Cardiac septum (tissue), 1 donor: ENCODE measurements at regions not wholly inside any gene's neighbourhood (a gene's known extent, or its start where the extent isn't known, plus 50 kb on each side); places are given as distances from the start of the nearest gene placed in this dataset.
"Not testable (repeated sequence)": the region's sequence is repeated elsewhere in the genome, so short reads cannot be mapped to it uniquely, and the experiment has no call there.

ENCODE experiments used
- DNase-seq: peaks from one replicate; pipeline ENCODE4 v3.0.0-alpha.2; 2020; ENCODE audit warnings: low spot score
- intact Hi-C: fragments of 100-400 bp; cut with DNase I; formaldehyde crosslinking; loops from one replicate; pipeline ENCODE4 v1.14.0; 2022
- donor health status: DM: no; HTN: no; CAD: no.

DNA sequence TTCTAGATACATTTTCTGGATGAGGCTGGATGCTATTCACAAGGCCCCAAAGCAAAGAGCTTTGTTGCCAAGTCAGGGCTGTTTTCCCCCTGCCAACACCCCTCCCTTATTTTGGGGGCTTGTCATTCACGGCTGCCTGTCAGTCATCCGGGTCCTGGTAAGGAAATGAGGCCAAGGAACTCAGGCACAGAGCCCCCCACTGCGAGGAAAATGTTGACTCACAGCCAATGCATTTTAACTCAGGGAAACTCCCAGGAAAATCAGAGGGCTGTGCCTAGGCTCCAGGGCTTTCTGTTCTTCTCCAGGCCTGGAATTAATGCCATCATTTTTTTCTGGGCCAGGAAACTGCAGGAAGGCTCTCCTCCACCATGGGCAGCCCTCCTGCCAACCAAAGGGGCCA is 241.1 kb downstream of the SMAD2 start:
- intact Hi-C loops: no loop called here
- DNase-seq: no peak

DNA sequence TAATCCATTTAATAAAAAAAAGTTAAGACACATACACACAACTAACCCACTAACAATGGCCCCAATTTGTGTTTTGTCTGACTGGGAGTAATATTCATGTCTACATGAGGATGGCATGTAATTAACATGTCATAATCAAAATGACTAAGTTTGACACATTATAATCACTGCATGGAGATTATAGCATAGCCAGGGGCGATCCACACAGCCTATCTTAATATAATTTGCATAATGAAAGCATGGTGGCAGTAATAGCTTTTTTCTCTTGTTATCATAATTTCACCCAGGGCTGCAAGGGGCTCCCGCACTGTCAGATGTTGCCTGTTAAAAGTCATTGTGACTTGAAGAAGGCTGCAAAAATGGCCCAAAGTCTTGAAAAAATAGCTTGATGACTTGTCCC is 243.7 kb downstream of the SMAD2 start:
- no peak for DNase-seq
- intact Hi-C loops: no loop called here

DNA sequence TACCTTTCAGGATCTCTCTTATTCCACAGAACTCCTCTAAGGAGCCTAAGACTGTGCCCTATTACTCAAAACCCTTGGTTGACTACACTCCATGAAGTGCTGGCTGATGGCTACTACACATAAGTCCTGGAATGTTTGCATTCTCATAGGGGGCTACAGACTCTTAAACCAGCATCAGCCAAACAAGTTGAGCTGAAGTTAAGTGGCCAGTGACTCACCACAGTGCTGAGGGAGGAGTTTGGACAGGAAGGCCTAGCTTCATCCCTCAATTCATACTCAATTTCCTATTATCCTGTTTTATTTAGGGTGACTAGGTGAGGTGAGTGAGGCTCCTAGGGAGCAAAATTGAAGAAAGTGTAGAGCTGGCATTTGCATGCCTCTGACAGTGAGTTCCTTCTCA is 246.7 kb downstream of the SMAD2 start:
- intact Hi-C loops: no loop called here
- no peak for DNase-seq

DNA sequence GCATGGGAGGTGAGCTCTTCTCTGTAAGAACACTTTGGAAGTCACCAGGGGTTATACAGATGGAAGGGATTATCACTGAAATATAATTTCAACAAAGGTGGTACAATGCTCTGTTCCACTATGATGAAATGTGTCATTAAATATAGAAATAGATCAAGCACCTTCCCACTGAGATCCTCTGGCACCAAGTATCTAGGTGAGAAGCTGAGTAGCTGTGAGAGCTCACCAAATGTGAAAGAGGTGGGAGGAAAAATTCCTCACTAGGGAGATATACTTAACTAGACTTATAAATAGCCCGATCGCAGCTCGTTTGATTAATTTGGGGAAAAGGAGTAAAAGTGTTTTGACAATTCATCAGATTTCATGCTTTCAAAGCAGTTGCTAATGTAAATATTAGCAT is 247.6 kb downstream of the SMAD2 start:
- no peak for DNase-seq
- intact Hi-C loops: no loop called here

DNA sequence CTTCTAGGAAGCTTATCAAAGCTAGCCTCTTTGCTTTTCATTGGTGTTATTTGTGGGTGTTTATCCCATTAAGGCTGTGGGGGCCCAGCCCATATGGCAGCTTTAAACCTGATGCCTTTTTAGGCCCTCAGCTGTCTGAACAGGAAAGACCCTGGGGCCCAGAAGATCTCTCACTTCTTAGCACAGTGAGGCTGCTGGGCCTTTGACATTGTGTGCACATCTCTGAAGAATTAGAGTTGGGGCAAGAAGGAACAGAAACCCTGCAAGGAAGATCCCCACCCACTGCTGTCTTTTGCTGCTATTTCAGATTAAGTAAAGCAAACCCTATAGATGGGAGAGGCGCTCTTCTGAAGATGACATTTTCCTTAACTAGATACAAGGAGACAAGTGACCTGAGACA is 250.0 kb downstream of the SMAD2 start:
- DNase-seq: no peak
- intact Hi-C loops: no loop called here

DNA sequence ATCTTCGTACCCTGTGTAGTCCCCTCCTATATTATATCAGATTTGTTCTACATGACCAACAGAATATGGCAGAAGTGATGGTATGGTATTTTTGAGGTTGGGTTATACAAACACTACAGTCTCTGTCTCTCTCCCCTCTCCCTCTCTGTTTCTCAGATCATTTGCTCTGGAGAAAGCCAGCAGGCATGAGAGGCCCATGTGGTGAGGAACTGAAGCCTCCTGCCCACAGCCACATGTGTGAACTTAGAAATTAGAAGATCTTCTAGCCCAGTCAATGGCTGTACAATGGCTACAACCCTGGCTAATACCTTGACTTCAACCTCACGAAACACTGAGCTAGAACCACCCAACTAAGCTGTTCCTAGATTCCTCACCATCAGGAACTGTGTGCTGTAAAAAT is 250.6 kb downstream of the SMAD2 start:
- intact Hi-C loops: no loop called here
- DNase-seq: no peak

DNA sequence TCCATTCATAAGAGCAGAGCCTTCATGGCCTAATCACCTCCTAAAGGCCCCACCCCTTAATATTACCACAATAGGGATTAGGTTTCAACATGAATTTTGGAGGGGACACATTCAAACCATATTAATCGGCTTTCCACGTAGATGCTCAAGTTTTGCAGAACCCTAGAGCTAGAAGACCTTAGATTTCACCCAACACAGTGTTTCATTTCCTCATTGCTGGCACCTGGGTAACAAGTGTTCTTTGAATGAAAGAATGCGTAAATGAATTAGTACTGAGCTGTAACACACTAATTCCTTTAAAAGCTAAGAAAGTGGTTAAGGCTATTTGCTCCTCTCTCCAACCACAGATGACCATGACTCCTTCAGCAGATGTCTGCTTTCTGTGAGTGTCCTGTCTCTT is 252.5 kb downstream of the SMAD2 start:
- no peak for DNase-seq
- intact Hi-C loops: no loop called here

DNA sequence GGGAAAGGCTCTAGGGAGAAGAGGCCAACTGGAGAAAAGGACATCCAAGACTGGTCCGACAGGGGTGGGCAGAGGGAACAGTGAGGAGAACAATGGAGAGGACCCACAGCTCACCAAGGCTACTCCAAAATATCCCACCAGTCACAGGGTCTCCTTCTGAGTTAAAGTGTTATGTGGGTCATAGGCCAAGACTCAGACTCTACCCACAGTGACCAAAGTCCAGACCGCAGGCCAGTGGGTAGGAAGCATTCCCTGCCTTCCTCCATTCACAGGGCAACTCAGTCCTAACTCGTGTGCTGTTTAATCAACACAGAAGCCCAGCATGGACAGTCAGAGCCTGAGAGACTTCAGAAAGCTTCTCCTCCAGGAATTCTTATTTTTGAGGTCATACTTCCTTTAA is 260.6 kb downstream of the SMAD2 start:
- DNase-seq: no peak
- intact Hi-C loops: no loop called here

DNA sequence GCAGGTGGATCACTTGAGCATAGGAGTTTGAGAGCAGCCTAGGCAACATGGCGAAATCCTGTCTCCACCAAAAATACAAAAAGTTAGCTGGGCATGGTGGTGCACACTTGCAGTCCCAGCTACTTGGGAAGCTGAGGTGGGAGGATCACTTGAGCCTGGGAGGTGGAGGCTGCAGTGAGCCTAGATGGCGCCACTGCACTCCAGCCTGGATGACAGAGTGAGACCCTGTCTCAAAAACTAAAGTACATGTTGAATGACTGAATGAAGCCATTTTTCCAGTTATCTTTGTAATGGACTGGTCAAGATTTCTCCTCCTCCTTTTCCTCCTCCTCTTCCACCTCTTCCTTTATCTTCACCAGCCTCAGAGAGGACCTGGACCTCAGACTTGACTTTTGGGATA is 272.0 kb downstream of the SMAD2 start:
- no peak for DNase-seq
- intact Hi-C loops: no loop called here

DNA sequence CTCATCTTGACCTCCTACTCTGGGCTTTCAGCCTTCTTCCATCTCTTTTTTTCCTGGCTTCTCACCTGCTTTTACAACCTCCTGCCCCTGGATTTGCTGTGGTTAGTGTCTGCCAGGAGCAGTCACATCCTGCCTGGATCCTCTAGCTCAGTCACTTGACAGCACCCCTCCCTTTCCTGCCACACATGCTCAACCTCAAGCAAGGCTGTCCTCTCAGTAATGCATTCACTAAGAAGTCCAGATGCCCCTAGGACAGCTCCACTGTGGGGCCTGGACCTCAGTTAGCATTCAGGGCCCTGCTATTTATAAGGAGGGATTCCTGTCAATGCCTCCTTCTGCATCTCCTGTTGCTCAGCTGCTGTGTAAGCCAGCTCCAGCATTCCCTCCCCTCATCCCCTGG is 275.5 kb downstream of the SMAD2 start:
- intact Hi-C loops: no loop called here

DNA sequence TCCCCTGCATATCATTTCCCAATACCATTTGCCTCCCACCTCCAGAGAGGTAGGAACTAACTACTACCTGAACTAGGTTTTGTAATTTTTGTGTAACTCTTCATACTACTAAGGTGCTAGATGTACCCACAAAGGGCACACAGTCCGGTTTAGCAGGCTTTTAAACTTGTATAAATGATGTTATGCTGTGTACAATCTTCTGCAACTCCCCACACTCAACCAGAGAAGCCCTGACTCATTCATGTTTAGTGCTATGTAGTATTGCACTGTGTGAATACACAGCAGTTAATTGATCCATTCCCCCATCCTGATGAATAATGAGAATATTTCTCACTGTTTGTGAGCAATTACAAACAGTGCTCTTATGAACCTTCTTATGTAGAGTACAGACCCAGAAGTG is 285.6 kb downstream of the SMAD2 start:
- intact Hi-C loops: no loop called here

More for the DNA sequence above, 275.5 kb downstream of the SMAD2 start:
- no peak for DNase-seq

DNA sequence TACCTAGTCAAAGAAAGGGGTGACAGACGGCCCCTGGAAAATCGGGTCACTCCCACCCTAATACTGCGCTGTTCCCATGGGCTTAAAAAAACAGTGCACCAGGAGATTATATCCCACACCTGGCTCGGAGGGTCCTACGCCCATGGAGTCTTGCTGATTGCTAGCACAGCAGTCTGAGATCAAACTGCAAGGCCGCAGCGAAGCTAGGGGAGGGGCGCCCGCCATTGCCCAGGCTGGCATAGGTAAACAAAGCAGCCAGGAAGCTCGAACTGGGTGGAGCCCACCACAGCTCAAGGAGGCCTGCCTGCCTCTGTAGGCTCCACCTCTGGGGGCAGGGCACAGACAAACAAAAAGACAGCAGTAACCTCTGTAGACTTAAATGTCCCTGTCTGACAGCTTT is 292.9 kb downstream of the SMAD2 start:
- intact Hi-C loops, DNase-seq: not testable (repeated sequence)

More for the DNA sequence above, 285.6 kb downstream of the SMAD2 start:
- DNase-seq: no peak

DNA sequence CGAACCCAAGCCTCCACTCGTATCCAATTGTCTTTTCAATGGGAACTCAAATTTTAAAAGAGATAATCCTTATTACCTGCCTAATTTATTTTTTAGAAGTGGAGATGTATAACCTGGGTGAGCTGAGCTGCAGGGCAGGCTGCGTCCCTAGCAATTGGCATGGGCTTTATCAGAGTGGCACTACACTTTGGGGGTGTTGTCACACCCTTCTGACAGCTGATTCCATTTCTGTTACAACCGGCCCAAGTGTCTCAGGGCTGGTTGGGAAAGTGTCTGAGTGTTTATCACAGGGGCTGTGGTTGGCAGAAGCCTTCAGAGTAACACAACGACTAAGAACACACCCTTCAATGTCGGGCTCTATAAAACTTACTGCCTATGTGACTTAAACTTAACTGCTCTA is 295.0 kb downstream of the SMAD2 start:
- no peak for DNase-seq
- intact Hi-C loops: no loop called here

DNA sequence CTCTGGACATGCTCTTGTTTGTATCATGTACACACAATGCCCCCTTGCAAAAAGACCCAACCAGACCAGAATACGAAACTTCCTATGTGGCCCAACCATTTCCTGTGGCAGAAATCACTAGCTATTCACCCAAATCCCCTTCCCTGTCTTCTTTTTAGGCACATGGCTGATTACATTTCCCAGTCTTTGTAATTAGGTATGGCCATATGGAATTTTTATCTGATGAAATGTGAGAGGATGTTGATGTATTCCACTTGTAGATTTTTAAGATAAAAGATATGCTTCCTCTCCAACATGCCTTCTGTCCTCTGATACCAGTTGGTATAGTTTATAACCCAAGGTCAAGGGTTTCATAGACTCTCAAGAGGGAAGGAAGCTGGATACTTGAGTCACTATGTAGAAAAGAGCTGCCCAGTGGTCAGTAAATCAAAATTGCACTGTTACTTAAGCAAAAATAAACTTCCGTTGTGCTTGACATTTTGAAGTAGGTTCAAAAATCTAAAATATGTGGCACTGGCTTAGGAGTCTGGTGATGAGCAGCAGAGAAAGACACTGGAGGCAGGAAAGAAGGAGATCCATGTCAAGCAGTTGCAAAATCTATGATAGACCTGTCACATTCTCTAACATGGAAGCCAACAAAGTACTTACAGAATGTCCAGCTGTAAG is 297.4 kb downstream of the SMAD2 start:
- intact Hi-C loops: no loop called here
- DNase-seq: no peak

DNA sequence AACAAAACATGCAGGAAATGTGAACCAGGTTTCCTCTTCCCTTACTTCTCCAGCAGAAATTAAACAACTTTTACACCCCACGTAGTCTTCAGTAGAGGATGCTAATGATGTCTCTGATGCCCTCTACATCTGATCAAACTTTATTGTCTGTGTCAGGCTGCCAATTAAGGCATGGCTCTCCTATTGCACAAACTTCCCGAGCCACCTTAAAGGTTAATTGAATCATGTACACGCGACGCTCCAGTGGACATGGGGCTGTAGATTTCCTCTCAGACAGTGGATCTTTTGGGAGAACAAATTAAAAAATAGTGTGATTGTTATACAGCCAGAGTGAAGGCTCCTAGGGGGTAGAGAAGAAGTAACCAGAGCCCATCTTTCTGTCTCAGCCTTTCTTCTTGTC is 301.6 kb downstream of the SMAD2 start:
- DNase-seq: no peak
- intact Hi-C loops: no loop called here

DNA sequence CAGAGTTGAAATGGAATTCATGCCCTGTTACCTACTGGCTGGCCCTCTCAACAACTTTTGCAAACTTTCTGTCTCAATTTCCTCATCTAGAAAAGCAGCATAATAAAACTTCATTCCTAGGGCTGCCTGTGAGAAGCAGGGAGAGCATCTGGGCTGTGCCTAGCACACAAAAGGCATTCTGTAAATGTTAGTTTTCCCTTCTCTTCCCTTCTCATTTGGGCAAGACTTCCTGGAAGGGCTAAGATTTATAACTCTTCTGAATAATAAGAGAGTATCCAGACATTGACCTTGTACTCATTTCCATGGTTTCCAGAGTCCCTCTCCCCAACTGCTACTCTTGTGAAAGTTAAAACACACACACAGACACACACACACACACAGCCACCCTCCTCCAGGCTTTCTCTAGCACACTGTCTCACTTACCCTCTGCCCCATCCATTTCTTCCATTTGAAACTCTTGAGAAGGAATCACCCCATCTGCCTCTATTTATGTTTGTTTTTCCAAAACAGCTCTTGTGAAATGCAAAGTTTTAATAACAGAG is 302.1 kb downstream of the SMAD2 start:
- DNase-seq: no peak
- intact Hi-C loops: no loop called here

DNA sequence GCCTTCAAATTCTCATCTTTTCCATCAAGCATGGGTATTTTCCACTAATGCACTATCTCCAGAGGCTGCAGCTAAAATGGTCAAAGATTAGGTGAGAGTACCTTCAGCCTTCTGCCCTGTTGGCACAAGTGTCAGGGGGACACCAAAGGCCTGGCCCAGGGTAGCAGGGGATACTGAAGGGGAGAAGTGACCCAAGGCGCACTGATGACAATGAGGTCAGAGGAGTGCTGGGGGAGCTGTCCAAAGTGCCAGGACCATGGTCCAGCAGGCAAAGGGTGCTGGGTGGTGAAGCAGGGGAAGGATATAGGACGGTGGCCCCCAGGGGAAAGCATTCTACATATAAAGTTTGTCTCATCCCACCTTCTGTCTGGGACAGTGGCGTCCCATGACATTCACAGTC is 303.4 kb downstream of the SMAD2 start:
- intact Hi-C loops: no loop called here
- DNase-seq: no peak

DNA sequence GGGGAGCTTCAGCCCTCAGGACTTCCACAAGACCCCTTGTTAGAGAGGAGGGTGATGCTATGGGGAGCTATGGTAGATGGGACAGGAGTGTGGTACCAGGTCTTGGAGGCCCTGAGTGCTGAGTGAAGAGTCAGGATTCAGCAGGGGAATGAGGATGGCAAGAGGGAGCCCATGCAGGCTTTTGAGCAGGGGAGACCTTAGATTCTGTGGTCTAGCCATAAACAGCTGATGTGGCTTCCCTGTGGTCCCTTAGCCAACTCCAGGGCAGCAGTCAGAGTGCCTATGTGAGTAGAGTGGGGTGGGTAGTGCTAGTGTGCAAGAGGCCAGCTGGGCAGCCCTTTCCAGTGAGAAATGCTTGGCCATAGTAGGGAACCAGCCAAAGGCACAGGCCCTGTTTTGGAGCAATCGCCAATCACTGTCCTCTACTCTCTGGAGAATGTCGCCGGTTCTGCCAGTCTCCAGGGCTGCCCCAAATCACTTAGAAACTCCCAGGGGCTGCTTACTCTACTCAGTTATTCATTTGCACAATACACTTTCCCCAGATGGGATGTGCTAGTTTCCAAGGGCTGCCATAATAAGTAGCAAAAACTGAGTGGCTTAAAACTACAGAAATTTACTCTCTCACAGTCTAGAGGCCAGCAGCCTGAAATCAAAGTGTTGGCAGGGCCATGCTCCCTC is 310.5 kb downstream of the SMAD2 start:
- DNase-seq: no peak
- intact Hi-C loops: no loop called here

DNA sequence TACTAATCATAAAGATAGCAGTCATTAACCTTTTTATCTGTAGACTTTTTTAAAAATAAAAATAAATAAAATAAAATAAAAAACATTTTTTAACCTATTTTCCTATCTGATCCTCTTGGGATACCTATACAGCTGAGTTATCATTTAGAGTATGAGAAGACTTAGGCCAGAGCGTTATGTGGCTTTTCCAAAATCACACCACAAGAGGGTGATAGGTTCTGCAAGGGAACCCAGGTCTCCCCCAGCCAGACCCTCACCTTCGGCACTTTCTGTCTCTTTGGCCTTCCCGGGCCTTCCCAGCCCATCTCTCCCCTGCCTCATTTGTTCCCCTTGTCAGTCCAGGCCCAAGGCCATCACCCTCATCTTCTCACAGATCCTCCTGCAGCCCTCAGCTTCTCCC is 311.7 kb downstream of the SMAD2 start:
- intact Hi-C loops: no loop called here
- no peak for DNase-seq

DNA sequence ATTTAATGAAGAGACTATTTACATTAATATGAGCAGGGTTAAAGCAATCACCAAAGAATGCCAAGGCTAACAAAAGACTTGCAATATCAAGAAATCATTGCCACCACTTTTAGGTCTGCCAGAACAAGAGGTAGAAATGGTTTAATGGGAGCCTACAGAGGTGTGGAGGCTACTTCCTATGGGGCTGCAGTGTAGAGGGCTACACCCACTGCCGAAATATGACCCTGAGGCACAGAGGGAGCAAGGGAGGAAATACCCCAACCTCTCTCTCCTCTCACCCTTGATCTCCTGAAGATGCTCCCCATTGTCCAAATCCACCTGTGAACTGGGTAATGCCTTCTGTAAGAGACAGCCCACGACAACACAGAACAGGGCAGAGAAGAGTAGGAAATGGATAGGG is 315.4 kb downstream of the SMAD2 start:
- intact Hi-C loops: no loop called here
- no peak for DNase-seq

DNA sequence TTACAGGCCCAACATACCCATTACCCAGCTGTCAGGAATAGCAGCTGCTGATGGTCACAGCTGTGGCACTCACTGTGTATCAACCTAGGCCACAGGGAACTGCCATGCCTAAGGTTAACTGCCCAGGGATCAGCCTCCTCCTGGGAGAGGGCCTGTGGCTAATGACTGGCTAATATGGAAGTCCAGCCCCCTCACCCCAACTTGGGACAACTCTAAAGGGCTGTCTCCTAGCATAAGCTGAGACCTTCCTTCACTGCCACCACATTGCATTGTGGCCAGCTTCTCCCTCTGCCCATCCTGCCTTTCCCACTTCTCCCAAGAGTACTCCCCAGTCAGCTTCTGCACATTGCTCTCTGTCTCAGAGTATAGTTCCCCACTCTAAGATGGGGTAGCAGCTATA is 316.5 kb downstream of the SMAD2 start:
- intact Hi-C loops: no loop called here
- DNase-seq: no peak

DNA sequence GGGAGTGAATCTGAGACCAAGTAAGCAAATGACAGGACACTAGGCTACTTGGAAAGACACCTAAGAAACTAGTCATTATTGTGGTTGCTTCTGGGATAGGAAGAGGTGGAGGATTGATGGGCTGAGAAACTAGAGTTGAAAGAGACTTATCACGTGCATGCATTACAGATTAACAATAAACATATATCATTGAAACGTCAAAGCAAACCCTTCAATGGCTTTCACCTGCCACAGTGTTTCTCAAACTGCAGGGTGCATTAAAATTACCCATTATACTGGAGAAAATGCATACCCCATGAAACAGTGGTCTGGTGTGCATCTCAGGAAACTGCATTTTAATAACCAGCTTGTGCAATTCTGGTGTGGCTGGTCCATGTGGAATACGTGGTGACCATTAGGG is 318.8 kb downstream of the SMAD2 start:
- DNase-seq: no peak
- intact Hi-C loops: no loop called here
